Amygdala (tissue), 56 donors: ENCODE measurements at regions not wholly inside any gene's neighbourhood (a gene's known extent, or its start where the extent isn't known, plus 50 kb on each side); places are given as distances from the start of the nearest gene placed in this dataset.

Experiments
- DNase-seq, 56 donors: peaks; one replicate each; lab custom pipeline; 2025; lab: John Stamatoyannopoulos, UW

DNA sequence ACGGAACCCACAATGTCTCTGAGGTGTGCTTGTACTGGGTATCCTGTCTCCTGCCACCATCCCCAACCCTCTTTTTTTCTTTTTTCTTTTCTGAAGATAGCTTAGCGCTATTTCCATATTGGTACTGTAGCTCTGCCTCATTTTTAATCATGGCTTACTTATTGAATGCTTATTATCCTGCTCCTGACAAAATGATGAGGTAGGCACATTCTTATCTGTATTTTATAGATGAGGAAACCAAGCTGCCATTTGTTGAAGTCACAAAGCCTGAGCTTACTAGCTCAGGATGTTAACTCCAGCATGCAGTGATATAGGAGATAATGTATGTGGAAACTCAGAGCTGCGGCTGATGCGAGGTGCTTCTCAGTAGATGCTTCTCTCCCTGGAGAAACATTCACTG lies 61.4 kb upstream of the GPR6 start:
- DNase-seq = no peak

DNA sequence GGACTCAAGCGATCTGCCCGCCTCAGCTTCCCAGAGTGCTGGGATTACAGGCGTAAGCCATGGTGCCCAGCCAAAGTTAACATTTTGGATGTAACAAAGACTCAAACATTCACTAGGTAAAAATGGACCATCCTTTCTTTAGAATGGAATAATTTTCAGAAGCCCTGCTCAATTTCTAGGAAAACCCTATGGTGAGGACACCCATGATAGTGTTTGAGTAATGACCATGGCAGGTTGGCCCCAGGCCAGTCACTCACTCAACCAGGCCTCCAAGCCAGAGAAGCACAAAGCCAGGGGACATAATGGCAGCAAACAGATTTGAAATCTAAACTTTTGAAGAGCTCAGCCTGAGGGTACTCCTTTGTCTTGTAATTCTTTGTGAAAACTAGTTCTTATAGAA lies 59.9 kb upstream of the GPR6 start:
- no peak for DNase-seq

DNA sequence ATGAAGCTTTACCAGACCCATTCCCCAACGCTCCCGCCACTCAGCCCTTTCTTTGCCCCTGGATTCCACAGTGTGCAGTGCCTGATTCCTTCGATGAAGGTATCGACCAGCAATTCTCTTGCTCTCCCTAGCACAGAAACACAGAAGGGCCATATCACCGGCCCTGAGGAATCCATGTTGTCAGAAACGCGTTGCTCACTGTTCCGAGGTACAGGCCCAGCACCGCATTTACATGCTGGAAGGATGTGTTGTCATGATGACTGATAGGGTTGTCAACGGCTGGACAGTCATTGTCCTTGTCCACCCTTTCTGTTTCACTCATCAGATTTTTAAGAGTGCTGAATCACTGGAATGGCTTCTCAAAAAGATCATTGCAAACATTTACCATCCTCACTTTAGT lies 57.2 kb upstream of the GPR6 start:
- DNase-seq = no peak

DNA sequence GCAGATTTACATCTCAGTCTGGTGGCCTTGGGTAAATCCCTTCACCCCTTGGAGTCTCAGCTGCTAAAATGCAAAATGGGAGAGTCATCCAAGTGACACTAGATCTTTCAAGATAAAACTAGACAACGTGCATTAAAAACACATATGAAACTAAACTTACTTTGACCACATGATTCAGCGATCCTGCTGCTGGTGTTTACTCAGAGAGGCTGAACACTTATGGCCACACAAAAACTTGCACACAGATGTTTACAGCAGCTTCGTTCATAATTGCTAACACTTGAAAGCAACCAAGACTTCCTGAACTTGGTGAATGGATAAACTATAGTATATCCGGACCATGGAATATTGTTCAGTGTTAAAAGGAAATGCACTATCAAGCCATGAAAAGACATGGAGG lies 55.3 kb upstream of the GPR6 start:
- DNase-seq = no peak

DNA sequence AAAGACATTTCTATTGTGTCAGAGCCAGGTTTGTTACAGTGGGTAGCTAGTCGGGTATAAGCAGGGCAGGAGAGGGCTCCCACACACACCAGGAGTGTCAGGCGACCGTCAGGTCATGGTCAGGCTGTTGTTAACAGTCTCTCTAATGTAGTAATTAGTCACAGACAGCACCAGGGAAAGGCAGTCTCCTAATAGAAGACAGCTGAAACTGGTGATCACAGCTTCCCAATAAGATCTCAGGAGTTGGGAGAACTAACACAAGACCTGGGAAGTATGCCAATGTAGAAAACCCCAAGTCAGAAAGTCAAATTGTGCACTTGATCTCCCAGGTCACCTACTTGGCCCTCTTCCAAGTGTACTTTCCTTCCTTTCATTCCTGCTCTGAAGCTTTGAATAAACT lies 53.0 kb upstream of the GPR6 start:
- DNase-seq = no peak

DNA sequence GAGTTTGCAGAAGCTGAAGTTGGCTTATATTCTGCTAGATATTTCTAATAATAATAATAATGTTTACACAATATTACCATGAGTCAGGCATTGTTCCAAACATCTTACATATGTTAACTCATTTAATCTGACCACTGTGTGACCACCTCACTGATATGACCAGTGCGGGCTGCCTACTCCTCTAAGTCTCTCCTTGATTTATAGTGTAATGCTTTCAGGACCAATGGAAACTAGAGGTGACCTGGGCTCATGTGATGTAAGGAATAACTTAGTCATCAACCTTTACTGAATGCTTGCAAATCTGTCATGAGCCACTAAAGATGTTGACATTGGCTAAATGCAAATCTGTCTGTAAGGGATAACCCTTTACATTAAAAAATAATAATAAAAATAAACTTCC lies 51.1 kb upstream of the GPR6 start:
- no peak for DNase-seq
